Large intestine (tissue), 3 donors: ENCODE measurements at regions not wholly inside any gene's neighbourhood (a gene's known extent, or its start where the extent isn't known, plus 50 kb on each side); places are given as distances from the start of the nearest gene placed in this dataset.

ENCODE experiments used
- DNase-seq, 2 donors: peaks; one replicate each; pipeline versions ENCODE4 v3.0.0 to v3.0.0-alpha.2; 2013
- H3K27ac ChIP-seq: one replicate; pipeline ENCODE4 v1.5.1; 2013; ENCODE audit warnings: low read length
- H3K27me3 ChIP-seq: 2 replicates; pipeline ENCODE4 v1.6.1; 2013; ENCODE audit warnings: low read length; ENCODE audit not compliant: control insufficient read depth, insufficient read depth
- H3K36me3 ChIP-seq: 2 replicates; pipeline ENCODE4 v1.6.1; 2013; ENCODE audit warnings: low read length; ENCODE audit not compliant: control insufficient read depth, insufficient read depth
- H3K4me1 ChIP-seq: one replicate; pipeline ENCODE4 v1.6.1; 2013; ENCODE audit warnings: low read length; ENCODE audit not compliant: control insufficient read depth, insufficient read depth
- H3K4me3 ChIP-seq: one replicate; pipeline ENCODE4 v1.5.1; 2013; ENCODE audit warnings: low read length
- H3K9me3 ChIP-seq: one replicate; pipeline ENCODE4 v1.6.1; 2013; ENCODE audit warnings: mild to moderate bottlenecking, low read depth, low read length, moderate library complexity; ENCODE audit not compliant: control insufficient read depth
- WGBS: methylation state at CpG from one replicate; pipeline ENCODE4 v1.1.5; 2013; ENCODE audit warnings: low lambda C conversion rate; ENCODE audit not compliant: insufficient coverage; 5-methylcytosine and 5-hydroxymethylcytosine counted together

- Histone ChIP-seq H3K36me3 (no peaks in the 10 kb centered on the region), H3K9me3 (no peaks in the 10 kb centered on the region), H3K27ac (no peak overlapping the region), H3K27me3 (no peaks in the 10 kb centered on the region), H3K4me3 (no peak overlapping the region), H3K4me1 (no peaks in the 10 kb centered on the region)
- no CpG with 5 or more reads among the region's 4 CpGs for WGBS
- DNase-seq: no peak
Observed at GRCh38 chr5:60546207-60546606, 153.8 kb downstream of the DEPDC1B start.

- Histone ChIP-seq H3K4me1 (no peaks in the 10 kb centered on the region), H3K4me3 (no peak overlapping the region), H3K27me3 (no peaks in the 10 kb centered on the region), H3K27ac (no peak overlapping the region), H3K9me3 (no peaks in the 10 kb centered on the region), H3K36me3 (no peaks in the 10 kb centered on the region)
- 68% methylated on average over 3 of the region's 3 CpGs for WGBS
- no peak for DNase-seq
Observed at GRCh38 chr5:60545551-60545950, 154.4 kb downstream of the DEPDC1B start.

- DNase-seq: no peak
- WGBS: 50% methylated on average over 1 of the region's 2 CpGs
- no peaks in the 10 kb centered on the region for H3K36me3 ChIP-seq
- no peaks in the 10 kb centered on the region for H3K27me3 ChIP-seq
- H3K9me3 ChIP-seq: no peaks in the 10 kb centered on the region
- no peak overlapping the region for H3K4me3 ChIP-seq
- H3K4me1 ChIP-seq: no peaks in the 10 kb centered on the region
- H3K27ac ChIP-seq: no peak overlapping the region
Observed at GRCh38 chr5:60544142-60544541, 155.8 kb downstream of the DEPDC1B start.

GRCh38 chr5:60541980-60542379 is 158.0 kb downstream of the DEPDC1B start:
- Histone ChIP-seq H3K27me3 (no peaks in the 10 kb centered on the region), H3K9me3 (no peaks in the 10 kb centered on the region), H3K36me3 (no peaks in the 10 kb centered on the region), H3K27ac (no peak overlapping the region), H3K4me3 (no peak overlapping the region), H3K4me1 (no peaks in the 10 kb centered on the region)
- peak; percentile 52 to 63 for DNase-seq
- WGBS: 40% methylated on average over 1 of the region's 2 CpGs

GRCh38 chr5:60540856-60541805 is 158.8 kb downstream of the DEPDC1B start:
- DNase-seq: no peak
- Histone ChIP-seq H3K27me3 (no peaks in the 10 kb centered on the region), H3K36me3 (no peaks in the 10 kb centered on the region), H3K27ac (no peak overlapping the region), H3K9me3 (no peaks in the 10 kb centered on the region), H3K4me1 (no peaks in the 10 kb centered on the region), H3K4me3 (no peak overlapping the region)
- 100% methylated on average over 1 of the region's 5 CpGs for WGBS

- H3K4me3 ChIP-seq: no peak overlapping the region
- H3K27ac ChIP-seq: no peak overlapping the region
- DNase-seq: no peak
- H3K4me1 ChIP-seq: no peaks in the 10 kb centered on the region
- H3K9me3 ChIP-seq: no peaks in the 10 kb centered on the region
- WGBS: no CpG with 5 or more reads among the region's 1 CpG
- H3K27me3 ChIP-seq: no peaks in the 10 kb centered on the region
- H3K36me3 ChIP-seq: no peaks in the 10 kb centered on the region
Observed at GRCh38 chr5:60538955-60539866, 160.8 kb downstream of the DEPDC1B start.

- Histone ChIP-seq H3K27ac (no peak overlapping the region), H3K27me3 (no peaks in the 10 kb centered on the region), H3K4me3 (no peak overlapping the region), H3K36me3 (no peaks in the 10 kb centered on the region), H3K9me3 (no peaks in the 10 kb centered on the region), H3K4me1 (no peaks in the 10 kb centered on the region)
- DNase-seq: no peak
- 100% methylated on average over 1 of the region's 2 CpGs for WGBS
Observed at GRCh38 chr5:60538426-60538825, 161.5 kb downstream of the DEPDC1B start.

GRCh38 chr5:60535951-60536350 is 164.0 kb downstream of the DEPDC1B start:
- WGBS: no CpG with 5 or more reads among the region's 2 CpGs
- no peak overlapping the region for H3K4me3 ChIP-seq
- no peaks in the 10 kb centered on the region for H3K36me3 ChIP-seq
- no peak overlapping the region for H3K27ac ChIP-seq
- no peaks in the 10 kb centered on the region for H3K4me1 ChIP-seq
- DNase-seq: no peak
- H3K27me3 ChIP-seq: no peaks in the 10 kb centered on the region
- no peaks in the 10 kb centered on the region for H3K9me3 ChIP-seq

GRCh38 chr5:60535198-60535597 is 164.8 kb downstream of the DEPDC1B start:
- Histone ChIP-seq H3K27me3 (no peaks in the 10 kb centered on the region), H3K4me3 (no peak overlapping the region), H3K36me3 (no peaks in the 10 kb centered on the region), H3K9me3 (peaks cover 2% of the 10 kb centered on the region), H3K4me1 (no peaks in the 10 kb centered on the region), H3K27ac (no peak overlapping the region)
- DNase-seq: no peak

- WGBS: 100% methylated on average over 1 of the region's 4 CpGs
Observed at GRCh38 chr5:60533789-60534188, 166.2 kb downstream of the DEPDC1B start.

More at GRCh38 chr5:60533789-60534188, 166.2 kb downstream of the DEPDC1B start:
- peaks cover 3% of the 10 kb centered on the region for H3K9me3 ChIP-seq
- H3K27ac ChIP-seq: no peak overlapping the region
- no peak overlapping the region for H3K4me3 ChIP-seq
- DNase-seq: no peak
- no peaks in the 10 kb centered on the region for H3K36me3 ChIP-seq
- H3K4me1 ChIP-seq: no peaks in the 10 kb centered on the region
- no peaks in the 10 kb centered on the region for H3K27me3 ChIP-seq
